ENCODE measurements at regions not wholly inside any gene's neighbourhood (a gene's known extent, or its start where the extent isn't known, plus 50 kb on each side); places are given as distances from the start of the nearest gene placed in this dataset.

GRCh38 chr14:41488401-41488800, 118.3 kb upstream of the LRFN5 start:
- Histone ChIP-seq H3K9ac (ENCODE audit: low read depth in 1 of 2, low read length in 2 of 2) (no peak overlapping the region), H3K36me3 (ENCODE audit: control insufficient read depth in 4 of 4, insufficient read depth in 3 of 4, low read depth in 1 of 4, low read length in 3 of 4) (no peaks in the 10 kb centered on the region), H3K4me3 (ENCODE audit: low read depth in 1 of 3, low read length in 3 of 3) (no peak overlapping the region), H3K27ac (ENCODE audit: low read depth in 1 of 2, low read length in 2 of 2) (no peak overlapping the region), H3K4me1 (ENCODE audit: control insufficient read depth in 4 of 4, insufficient read depth in 4 of 4, low read length in 3 of 4) (no peaks in the 10 kb centered on the region), H3K27me3 (ENCODE audit: control insufficient read depth in 4 of 4, insufficient read depth in 4 of 4, low read length in 3 of 4) (no peaks in the 10 kb centered on the region), H3K9me3 (ENCODE audit: control insufficient read depth in 4 of 4, low read length in 3 of 4) (no peaks in the 10 kb centered on the region)
- DNase-seq (ENCODE audit: low spot score): no peak
- no peak for TF ChIP-seq FOXA1 (IDR thresholded peaks at IDR 0.05)
- no peak for TF ChIP-seq MAX (IDR thresholded peaks at IDR 0.05)
- no peak for TF ChIP-seq ZBTB33 (IDR thresholded peaks at IDR 0.05)
- no peak for TF ChIP-seq JUND (IDR thresholded peaks at IDR 0.05)
- TF ChIP-seq EGR1 (IDR thresholded peaks at IDR 0.05; ENCODE audit: low read depth in 2 of 2): no peak
- TF ChIP-seq ATF3 (IDR thresholded peaks at IDR 0.05): no peak
- no peak for TF ChIP-seq CTCF (IDR thresholded peaks at IDR 0.05; ENCODE audit: low read depth, low read length, missing input control)
- TF ChIP-seq YY1 (IDR thresholded peaks at IDR 0.05): no peak
- no peak for TF ChIP-seq TAF1 (conservative IDR thresholded peaks at IDR 0.05)
- TF ChIP-seq SP1 (IDR thresholded peaks at IDR 0.05): no peak
- no peak for TF ChIP-seq GABPA (IDR thresholded peaks at IDR 0.05 in 1 of 2, conservative IDR thresholded peaks at IDR 0.05 in 1 of 2)
- WGBS: 87% methylated on average over 1 of the region's 1 CpG

GRCh38 chr14:41482861-41483260, 123.8 kb upstream of the LRFN5 start:
- Histone ChIP-seq H3K27me3 (ENCODE audit: control insufficient read depth in 4 of 4, insufficient read depth in 4 of 4, low read length in 3 of 4) (no peaks in the 10 kb centered on the region), H3K9ac (ENCODE audit: low read depth in 1 of 2, low read length in 2 of 2) (no peak overlapping the region), H3K4me3 (ENCODE audit: low read depth in 1 of 3, low read length in 3 of 3) (no peak overlapping the region), H3K36me3 (ENCODE audit: control insufficient read depth in 4 of 4, insufficient read depth in 3 of 4, low read depth in 1 of 4, low read length in 3 of 4) (no peaks in the 10 kb centered on the region), H3K4me1 (ENCODE audit: control insufficient read depth in 4 of 4, insufficient read depth in 4 of 4, low read length in 3 of 4) (peaks cover 0 to 4% (median 0%) of the 10 kb centered on the region in 4 donors), H3K27ac (ENCODE audit: low read depth in 1 of 2, low read length in 2 of 2) (no peak overlapping the region), H3K9me3 (ENCODE audit: control insufficient read depth in 4 of 4, low read length in 3 of 4) (no peaks in the 10 kb centered on the region)
- DNase-seq (ENCODE audit: low spot score): no peak
- TF ChIP-seq JUND (IDR thresholded peaks at IDR 0.05): no peak
- no peak for TF ChIP-seq FOXA1 (IDR thresholded peaks at IDR 0.05)
- TF ChIP-seq TAF1 (conservative IDR thresholded peaks at IDR 0.05): no peak
- no peak for TF ChIP-seq FOXA2 (IDR thresholded peaks at IDR 0.05)
- no peak for TF ChIP-seq CTCF (IDR thresholded peaks at IDR 0.05; ENCODE audit: low read depth, low read length, missing input control)
- TF ChIP-seq NR2F2 (IDR thresholded peaks at IDR 0.05): no peak
- TF ChIP-seq GABPA (IDR thresholded peaks at IDR 0.05 in 1 of 2, conservative IDR thresholded peaks at IDR 0.05 in 1 of 2): no peak
- TF ChIP-seq SP1 (IDR thresholded peaks at IDR 0.05): no peak
- no peak for TF ChIP-seq RXRA (IDR thresholded peaks at IDR 0.05)
- TF ChIP-seq ZBTB33 (IDR thresholded peaks at IDR 0.05): no peak
- TF ChIP-seq EGR1 (IDR thresholded peaks at IDR 0.05; ENCODE audit: low read depth in 2 of 2): no peak
- no peak for TF ChIP-seq HNF4G (IDR thresholded peaks at IDR 0.05)
- TF ChIP-seq RAD21 (IDR thresholded peaks at IDR 0.05): no peak
